IMR-90 (cell line): ENCODE measurements at regions not wholly inside any gene's neighbourhood (a gene's known extent, or its start where the extent isn't known, plus 50 kb on each side); places are given as distances from the start of the nearest gene placed in this dataset.

Experiments
- ATAC-seq: fragments of 200-7000 bp; cut with Tn5 transposase; 2 replicates; pipeline ENCODE4 v1.9.1; 2020; ENCODE audit warnings: low read depth, mild to moderate bottlenecking, moderate library complexity
- BruUV-seq: library from RNA; stranded (reverse); fragments of 400-500 nt; replicated peaks from 2 replicates; lab custom pipeline; 2021; lab: Mats Ljungman, UMichigan
- CTCF ChIA-PET: fragments of 300-600 bp; formaldehyde crosslinking; extraction: SDS; loops from one replicate; lab custom pipeline; 2021; ENCODE audit warnings: antibody characterized with exemption; lab: Yijun Ruan, JAX
- POLR2A ChIA-PET: fragments of 300-600 bp; sonication (Branson Sonifier 250); formaldehyde crosslinking; loops from one replicate; lab custom pipeline; 2022; ENCODE audit warnings: antibody characterized with exemption; ENCODE audit not compliant: unreplicated experiment; lab: Charles Lee
- DNase-seq: peaks from one replicate; pipeline ENCODE4 v3.0.0; 2013
- H2AFZ ChIP-seq: replicated peaks from 2 replicates; pipeline ENCODE3; 2013; ENCODE audit warnings: low read length, mild to moderate bottlenecking; ENCODE audit not compliant: poor library complexity
- H2AK5ac ChIP-seq: 2 replicates; pipeline ENCODE4 v1.6.1; 2013; ENCODE audit warnings: low read depth, low read length, inconsistent platforms
- H2AK9ac ChIP-seq: replicated peaks from 2 replicates; pipeline ENCODE3; 2013; ENCODE audit warnings: mild to moderate bottlenecking, low read depth, low read length, moderate library complexity; ENCODE audit not compliant: poor library complexity
- H2BK120ac ChIP-seq: 2 replicates; pipeline ENCODE4 v1.6.1; 2013; ENCODE audit warnings: low read depth, low read length, inconsistent platforms
- H2BK15ac ChIP-seq: 3 replicates; pipeline ENCODE4 v1.6.1; 2013; ENCODE audit warnings: low read depth, low read length, inconsistent platforms
- H2BK20ac ChIP-seq: 2 replicates; pipeline ENCODE4 v1.6.1; 2013; ENCODE audit warnings: low read depth, mild to moderate bottlenecking, inconsistent platforms, low read length, moderate library complexity
- H2BK5ac ChIP-seq: 2 replicates; pipeline ENCODE4 v1.6.1; 2013; ENCODE audit warnings: mild to moderate bottlenecking, low read depth, low read length, inconsistent platforms; ENCODE audit not compliant: poor library complexity, severe bottlenecking
- H3K14ac ChIP-seq: replicated peaks from 2 replicates; pipeline ENCODE4 v1.6.1; 2013; ENCODE audit warnings: low read depth, low read length, inconsistent platforms
- H3K18ac ChIP-seq: 2 replicates; pipeline ENCODE4 v1.6.1; 2013; ENCODE audit warnings: low read depth, low read length, control low read depth
- H3K23ac ChIP-seq: 2 replicates; pipeline ENCODE4 v1.6.1; 2013; ENCODE audit warnings: low read depth, low read length, inconsistent platforms
- H3K27ac ChIP-seq: 2 replicates; pipeline ENCODE4 v1.5.1; 2013; ENCODE audit warnings: mild to moderate bottlenecking, control low read depth, low read length; ENCODE audit not compliant: insufficient read depth
- H3K27me3 ChIP-seq: 2 replicates; pipeline ENCODE4 v1.6.1; 2013; ENCODE audit warnings: low read length; ENCODE audit not compliant: control insufficient read depth, insufficient read depth
- H3K36me3 ChIP-seq: 2 replicates; pipeline ENCODE4 v1.6.1; 2013; ENCODE audit warnings: low read length, mixed read lengths; ENCODE audit not compliant: control insufficient read depth, insufficient read depth
- H3K4ac ChIP-seq: 2 replicates; pipeline ENCODE4 v1.6.1; 2013; ENCODE audit warnings: low read depth, low read length, inconsistent platforms
- H3K4me1 ChIP-seq: 2 replicates; pipeline ENCODE4 v1.6.1; 2013; ENCODE audit warnings: low read length, mixed read lengths; ENCODE audit not compliant: control insufficient read depth, insufficient read depth
- H3K4me2 ChIP-seq: 2 replicates; pipeline ENCODE4 v1.6.1; 2013; ENCODE audit warnings: low read depth, mild to moderate bottlenecking, control low read depth, low read length, moderate library complexity
- H3K4me3 ChIP-seq: 2 replicates; pipeline ENCODE4 v1.5.1; 2013; ENCODE audit warnings: low read depth, mild to moderate bottlenecking, control low read depth, low read length, moderate library complexity; ENCODE audit not compliant: insufficient read depth
- H3K56ac ChIP-seq: 2 replicates; pipeline ENCODE4 v1.6.1; 2013; ENCODE audit warnings: low read length, inconsistent platforms; ENCODE audit not compliant: insufficient read depth; ENCODE audit errors: extremely low read depth
- H3K79me1 ChIP-seq, 2 experiments: 2 replicates each; pipeline ENCODE4 v1.6.1; 2013; ENCODE audit warnings: low read length in 2 of 2, inconsistent platforms in 1 of 2, low read depth in 1 of 2
- H3K9ac ChIP-seq: 2 replicates; pipeline ENCODE4 v1.6.1; 2013; ENCODE audit warnings: low read depth, low read length, control low read depth
- H3K9me1 ChIP-seq: 2 replicates; pipeline ENCODE4 v1.6.1; 2013; ENCODE audit warnings: low read length, inconsistent platforms; ENCODE audit not compliant: insufficient read depth
- H3K9me3 ChIP-seq: 2 replicates; pipeline ENCODE4 v1.6.1; 2013; ENCODE audit warnings: low read length; ENCODE audit not compliant: control insufficient read depth, insufficient read depth
- H4K20me1 ChIP-seq: 2 replicates; pipeline ENCODE4 v1.6.1; 2013; ENCODE audit warnings: low read length, inconsistent platforms; ENCODE audit not compliant: insufficient read depth
- H4K5ac ChIP-seq: 2 replicates; pipeline ENCODE4 v1.6.1; 2013; ENCODE audit warnings: mild to moderate bottlenecking, low read depth, low read length, control low read depth
- H4K8ac ChIP-seq, 2 experiments: 2 replicates each; pipeline ENCODE4 v1.6.1; 2013; ENCODE audit warnings: low read depth in 2 of 2, low read length in 2 of 2, control low read depth in 1 of 2, inconsistent platforms in 1 of 2
- H4K91ac ChIP-seq: 2 replicates; pipeline ENCODE4 v1.6.1; 2013; ENCODE audit warnings: low read depth, low read length, inconsistent platforms; ENCODE audit not compliant: insufficient read depth
- BHLHE40 ChIP-seq: fragments of 150-350 bp; IDR thresholded peaks from 2 replicates; pipeline ENCODE4 v1.6.1; 2016; ENCODE audit warnings: mild to moderate bottlenecking, low read depth, low read length
- CEBPB ChIP-seq: IDR thresholded peaks from 2 replicates; pipeline ENCODE4 v1.6.1; 2012; ENCODE audit warnings: low read depth, low read length, improper control_type of control experiment
- CHD1 ChIP-seq: IDR thresholded peaks from 2 replicates; pipeline ENCODE4 v1.6.1; 2012; ENCODE audit warnings: low read depth, low read length, improper control_type of control experiment
- FOS ChIP-seq: fragments of 150-350 bp; IDR thresholded peaks from 2 replicates; pipeline ENCODE4 v1.6.1; 2016; ENCODE audit warnings: low read depth, low read length
- MAFK ChIP-seq: IDR thresholded peaks from 2 replicates; pipeline ENCODE4 v1.6.1; 2012; ENCODE audit warnings: low read depth, low read length, improper control_type of control experiment
- MAZ ChIP-seq: IDR thresholded peaks from 2 replicates; pipeline ENCODE4 v1.6.1; 2012; ENCODE audit warnings: low read depth, mild to moderate bottlenecking, low read length, improper control_type of control experiment, moderate library complexity, borderline replicate concordance
- MXI1 ChIP-seq: IDR thresholded peaks from 2 replicates; pipeline ENCODE4 v1.6.1; 2012; ENCODE audit warnings: low read depth, mild to moderate bottlenecking, low read length, moderate library complexity, borderline replicate concordance
- NFE2L2 ChIP-seq: fragments of 150-350 bp; IDR thresholded peaks from 2 replicates; pipeline ENCODE4 v1.6.1; 2016; ENCODE audit warnings: low read depth, mild to moderate bottlenecking, low read length
- POLR2A ChIP-seq: IDR thresholded peaks from 2 replicates; pipeline ENCODE4 v1.6.1; 2012; ENCODE audit warnings: mild to moderate bottlenecking, low read depth, low read length
- RAD21 ChIP-seq: IDR thresholded peaks from 2 replicates; pipeline ENCODE4 v1.6.1; 2012; ENCODE audit warnings: low read length, improper control_type of control experiment
- RCOR1 ChIP-seq: IDR thresholded peaks from 2 replicates; pipeline ENCODE4 v1.6.1; 2012; ENCODE audit warnings: mild to moderate bottlenecking, low read length, improper control_type of control experiment; ENCODE audit not compliant: insufficient replicate concordance
- RFX5 ChIP-seq: IDR thresholded peaks from 2 replicates; pipeline ENCODE4 v1.8.0; 2012; ENCODE audit warnings: low read depth, mild to moderate bottlenecking, low read length, moderate library complexity
- SMC3 ChIP-seq: fragments of 150-350 bp; IDR thresholded peaks from 2 replicates; pipeline ENCODE4 v1.6.1; 2016; ENCODE audit warnings: low read depth, mild to moderate bottlenecking, antibody characterized with exemption, low read length, moderate library complexity
- WGBS, 2 experiments: methylation state at CpG; one replicate each; pipeline versions ENCODE4 v1.1.5 to v1.1.7; 2013; ENCODE audit warnings: missing lambda C conversion rate in 2 of 2; ENCODE audit not compliant: insufficient read length in 1 of 2; ENCODE audit errors: extremely low coverage in 2 of 2; 5-methylcytosine and 5-hydroxymethylcytosine counted together
- dilution Hi-C: fragments of 300-500 bp; cut with HindIII; formaldehyde crosslinking; loops from one replicate; pipeline ENCODE4 v1.14.3; 2018; ENCODE audit warnings: low sequenced_read_pairs; ENCODE audit not compliant: unreplicated experiment
- in situ Hi-C: fragments of 300-500 bp; cut with MboI; formaldehyde crosslinking; loops from 3 replicates; pipeline ENCODE4 v1.14.3; 2019; ENCODE audit warnings: low sequenced_read_pairs, inconsistent platforms, mixed read lengths
- intact Hi-C: fragments of 100-400 bp; cut with micrococcal nuclease; formaldehyde crosslinking; loops from 2 replicates; pipeline ENCODE4 v1.10.0; 2022
- TF ChIP-seq, protein P1 (sequence below): fragments of 150-350 bp; IDR thresholded peaks from 2 replicates; pipeline ENCODE4 v1.6.1; 2017; ENCODE audit warnings: mild to moderate bottlenecking, antibody characterized with exemption, low read length, low read depth
- TF ChIP-seq, protein P2 (sequence below): fragments of 150-350 bp; IDR thresholded peaks from 2 replicates; pipeline ENCODE4 v1.6.1; 2016; ENCODE audit warnings: low read depth, mild to moderate bottlenecking, low read length, moderate library complexity, borderline replicate concordance
- TF ChIP-seq, protein P3 (sequence below): conservative IDR thresholded peaks from 2 replicates; pipeline ENCODE4 v1.5.1; 2012; ENCODE audit warnings: mild to moderate bottlenecking, low read depth, low read length, improper control_type of control experiment

DNA sequence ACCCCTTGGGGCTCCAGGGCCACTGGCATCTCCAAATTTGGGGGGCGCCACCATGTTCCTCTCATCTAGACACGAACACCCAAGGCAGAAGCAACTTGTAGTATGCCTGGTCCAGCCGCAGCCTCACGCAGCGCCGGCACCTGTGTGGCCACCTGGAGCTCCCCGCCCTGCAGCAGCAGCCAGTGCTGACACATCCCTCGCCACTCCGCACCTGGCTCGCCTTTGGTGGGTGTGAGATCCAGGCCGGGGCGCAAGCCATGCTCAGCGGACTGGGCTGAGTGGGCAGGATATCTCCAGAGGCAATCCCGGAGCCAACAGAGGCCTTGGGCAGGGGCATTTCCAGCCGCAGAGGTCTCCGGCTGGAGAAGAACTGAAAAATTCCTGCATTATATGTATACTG is 1563.7 kb downstream of the NCAM2 start:
- no peak overlapping the region for H3K14ac ChIP-seq
- no peak overlapping the region for H3K4me3 ChIP-seq
- H2AK9ac ChIP-seq: no peak overlapping the region
- ChIA-PET CTCF (no interaction called here), POLR2A (no interaction called here)
- H3K4ac ChIP-seq: no peak overlapping the region
- H4K91ac ChIP-seq: no peak overlapping the region
- WGBS, 2 experiments: no CpG with 5 or more reads among the region's 16 CpGs
- TF ChIP-seq SMC3 (no peak), MXI1 (no peak), RAD21 (no peak), RFX5 (no peak), BHLHE40 (no peak), NFE2L2 (no peak), RCOR1 (no peak), CHD1 (no peak), POLR2A (no peak), FOS (no peak), CEBPB (no peak), MAZ (no peak), MAFK (no peak)
- TF ChIP-seq, protein P1, sequence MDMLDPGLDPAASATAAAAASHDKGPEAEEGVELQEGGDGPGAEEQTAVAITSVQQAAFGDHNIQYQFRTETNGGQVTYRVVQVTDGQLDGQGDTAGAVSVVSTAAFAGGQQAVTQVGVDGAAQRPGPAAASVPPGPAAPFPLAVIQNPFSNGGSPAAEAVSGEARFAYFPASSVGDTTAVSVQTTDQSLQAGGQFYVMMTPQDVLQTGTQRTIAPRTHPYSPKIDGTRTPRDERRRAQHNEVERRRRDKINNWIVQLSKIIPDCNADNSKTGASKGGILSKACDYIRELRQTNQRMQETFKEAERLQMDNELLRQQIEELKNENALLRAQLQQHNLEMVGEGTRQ: no peak
- TF ChIP-seq, protein P2, sequence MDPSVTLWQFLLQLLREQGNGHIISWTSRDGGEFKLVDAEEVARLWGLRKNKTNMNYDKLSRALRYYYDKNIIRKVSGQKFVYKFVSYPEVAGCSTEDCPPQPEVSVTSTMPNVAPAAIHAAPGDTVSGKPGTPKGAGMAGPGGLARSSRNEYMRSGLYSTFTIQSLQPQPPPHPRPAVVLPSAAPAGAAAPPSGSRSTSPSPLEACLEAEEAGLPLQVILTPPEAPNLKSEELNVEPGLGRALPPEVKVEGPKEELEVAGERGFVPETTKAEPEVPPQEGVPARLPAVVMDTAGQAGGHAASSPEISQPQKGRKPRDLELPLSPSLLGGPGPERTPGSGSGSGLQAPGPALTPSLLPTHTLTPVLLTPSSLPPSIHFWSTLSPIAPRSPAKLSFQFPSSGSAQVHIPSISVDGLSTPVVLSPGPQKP: no peak
- TF ChIP-seq, protein P3, sequence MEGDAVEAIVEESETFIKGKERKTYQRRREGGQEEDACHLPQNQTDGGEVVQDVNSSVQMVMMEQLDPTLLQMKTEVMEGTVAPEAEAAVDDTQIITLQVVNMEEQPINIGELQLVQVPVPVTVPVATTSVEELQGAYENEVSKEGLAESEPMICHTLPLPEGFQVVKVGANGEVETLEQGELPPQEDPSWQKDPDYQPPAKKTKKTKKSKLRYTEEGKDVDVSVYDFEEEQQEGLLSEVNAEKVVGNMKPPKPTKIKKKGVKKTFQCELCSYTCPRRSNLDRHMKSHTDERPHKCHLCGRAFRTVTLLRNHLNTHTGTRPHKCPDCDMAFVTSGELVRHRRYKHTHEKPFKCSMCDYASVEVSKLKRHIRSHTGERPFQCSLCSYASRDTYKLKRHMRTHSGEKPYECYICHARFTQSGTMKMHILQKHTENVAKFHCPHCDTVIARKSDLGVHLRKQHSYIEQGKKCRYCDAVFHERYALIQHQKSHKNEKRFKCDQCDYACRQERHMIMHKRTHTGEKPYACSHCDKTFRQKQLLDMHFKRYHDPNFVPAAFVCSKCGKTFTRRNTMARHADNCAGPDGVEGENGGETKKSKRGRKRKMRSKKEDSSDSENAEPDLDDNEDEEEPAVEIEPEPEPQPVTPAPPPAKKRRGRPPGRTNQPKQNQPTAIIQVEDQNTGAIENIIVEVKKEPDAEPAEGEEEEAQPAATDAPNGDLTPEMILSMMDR: no peak
- H3K9me1 ChIP-seq: no peaks in the 10 kb centered on the region
- H2AFZ ChIP-seq: no peak overlapping the region
- H3K27me3 ChIP-seq: no peaks in the 10 kb centered on the region
- no TSS peak for BruUV-seq
- H4K5ac ChIP-seq: no peak overlapping the region
- H3K18ac ChIP-seq: no peak overlapping the region
- no peak overlapping the region for H3K4me2 ChIP-seq
- H2AK5ac ChIP-seq: no peak overlapping the region
- H3K79me1 ChIP-seq: no peaks in the 10 kb centered on the region
- no peak overlapping the region for H2BK120ac ChIP-seq
- dilution Hi-C loops (no loop called here), intact Hi-C loops (no loop called here), in situ Hi-C loops (no loop called here)
- no peak overlapping the region for H4K8ac ChIP-seq
- H3K9ac ChIP-seq: no peak overlapping the region
- no peak overlapping the region for H3K56ac ChIP-seq
- H2BK20ac ChIP-seq: no peak overlapping the region
- H4K20me1 ChIP-seq: no peaks in the 10 kb centered on the region
- no peak overlapping the region for H3K27ac ChIP-seq
- H3K23ac ChIP-seq: no peak overlapping the region
- H3K36me3 ChIP-seq: no peaks in the 10 kb centered on the region
- ATAC-seq (no peak), DNase-seq (no peak)
- peaks cover 7% of the 10 kb centered on the region; the same call in 1 of the 2 replicates for H3K9me3 ChIP-seq
- no peak overlapping the region for H2BK5ac ChIP-seq
- no peaks in the 10 kb centered on the region for H3K4me1 ChIP-seq
- no peak overlapping the region for H2BK15ac ChIP-seq
